Colon (tissue), 2 donors: ENCODE measurements at regions not wholly inside any gene's neighbourhood (a gene's known extent, or its start where the extent isn't known, plus 50 kb on each side); places are given as distances from the start of the nearest gene placed in this dataset.
"Not testable (repeated sequence)": the region's sequence is repeated elsewhere in the genome, so short reads cannot be mapped to it uniquely, and the experiment has no call there.

Experiments
- FAIRE-seq: peaks from 2 replicates; lab custom pipeline; 2012; peaks lifted over from hg19 to GRCh38; lab: Jason Lieb, UNC
- donor health status: control.
- donor health status: control.

DNA sequence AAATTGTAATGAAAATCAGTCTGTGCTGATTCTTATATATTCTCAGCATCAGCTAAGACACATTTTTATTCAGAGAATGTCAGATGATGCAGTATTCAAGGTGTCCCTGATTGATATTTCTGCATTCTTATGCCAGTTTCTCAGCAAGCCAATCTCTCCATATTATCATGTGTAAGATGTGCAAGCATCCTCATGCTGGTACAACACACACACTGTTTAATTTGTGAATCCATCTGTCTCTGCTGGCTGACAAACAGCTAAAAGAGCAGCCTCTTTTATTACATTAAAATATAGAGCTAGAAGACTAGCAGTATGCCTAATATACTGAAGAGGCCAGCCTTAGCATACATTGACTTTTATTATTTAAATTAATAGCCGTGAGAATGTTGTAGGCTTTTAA lies 502.9 kb upstream of the GNPDA2 start:
- FAIRE-seq, result no peak

DNA sequence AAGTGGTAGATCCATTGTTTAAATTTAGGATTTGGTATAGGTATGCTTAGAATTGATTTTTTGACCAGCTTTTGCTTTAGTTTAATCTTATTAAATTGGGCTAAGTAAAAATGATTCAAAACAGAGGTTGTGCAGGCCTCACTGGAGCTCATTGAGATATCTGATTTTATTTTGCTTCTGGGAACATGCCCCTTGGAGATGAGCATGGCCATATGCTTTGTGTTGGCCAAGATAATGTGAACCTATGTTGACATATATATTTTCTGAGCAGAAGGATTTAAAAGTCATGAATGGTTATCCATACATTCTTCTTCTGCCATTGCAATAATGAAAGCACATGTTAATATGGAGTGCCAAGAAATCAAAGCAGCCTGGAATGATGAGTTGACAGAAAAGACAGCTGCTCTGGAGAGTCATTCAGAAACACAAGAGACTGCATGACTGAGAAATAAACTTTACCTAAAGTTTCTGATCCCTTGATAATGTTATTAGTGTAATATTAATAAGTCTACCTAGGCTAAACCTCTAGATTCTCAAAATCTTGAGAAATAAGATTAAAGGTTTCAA lies 489.7 kb upstream of the GNPDA2 start:
- FAIRE-seq, result no peak

DNA sequence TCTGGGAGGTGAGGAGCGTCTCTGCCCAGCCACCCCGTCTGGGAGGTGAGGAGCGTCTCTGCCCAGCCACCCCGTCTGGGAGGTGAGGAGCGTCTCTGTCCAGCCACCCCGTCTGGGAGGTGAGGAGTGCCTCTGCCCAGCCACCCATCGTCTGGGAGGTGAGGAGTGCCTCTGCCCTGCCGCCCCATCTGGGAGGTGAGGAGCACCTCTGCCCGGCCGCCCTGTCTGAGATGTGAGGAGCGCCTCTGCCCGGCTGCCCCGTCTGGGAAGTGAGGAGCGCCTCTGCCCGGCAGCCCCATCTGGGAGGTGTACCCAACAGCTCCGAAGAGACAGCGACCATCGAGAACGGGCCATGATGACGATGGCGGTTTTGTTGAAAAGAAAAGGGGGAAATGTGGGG lies 482.1 kb upstream of the GNPDA2 start:
- FAIRE-seq, result not testable (repeated sequence)

DNA sequence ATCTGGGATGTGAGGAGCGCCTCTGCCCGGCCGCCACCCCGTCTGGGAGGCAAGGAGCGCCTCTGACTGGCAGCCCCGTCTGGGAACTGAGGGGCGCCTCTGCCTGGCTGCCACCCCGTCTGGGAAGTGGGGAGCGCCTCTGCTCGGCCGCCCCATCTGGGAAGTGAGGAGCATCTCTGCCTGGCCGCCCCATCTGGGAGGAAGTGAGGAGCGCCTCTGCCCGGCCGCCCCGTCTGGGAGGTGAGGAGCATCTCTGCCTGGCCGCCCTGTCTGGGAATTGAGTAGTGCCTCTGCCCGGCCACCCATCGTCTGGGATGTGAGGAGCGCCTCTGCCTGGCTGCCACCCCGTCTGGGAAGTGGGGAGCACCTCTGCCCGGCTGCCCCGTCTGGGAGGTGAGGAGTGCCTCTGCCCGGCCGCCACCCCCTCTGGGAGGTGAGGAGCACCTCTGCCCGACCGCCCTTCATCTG lies 481.5 kb upstream of the GNPDA2 start:
- FAIRE-seq, result not testable (repeated sequence)

DNA sequence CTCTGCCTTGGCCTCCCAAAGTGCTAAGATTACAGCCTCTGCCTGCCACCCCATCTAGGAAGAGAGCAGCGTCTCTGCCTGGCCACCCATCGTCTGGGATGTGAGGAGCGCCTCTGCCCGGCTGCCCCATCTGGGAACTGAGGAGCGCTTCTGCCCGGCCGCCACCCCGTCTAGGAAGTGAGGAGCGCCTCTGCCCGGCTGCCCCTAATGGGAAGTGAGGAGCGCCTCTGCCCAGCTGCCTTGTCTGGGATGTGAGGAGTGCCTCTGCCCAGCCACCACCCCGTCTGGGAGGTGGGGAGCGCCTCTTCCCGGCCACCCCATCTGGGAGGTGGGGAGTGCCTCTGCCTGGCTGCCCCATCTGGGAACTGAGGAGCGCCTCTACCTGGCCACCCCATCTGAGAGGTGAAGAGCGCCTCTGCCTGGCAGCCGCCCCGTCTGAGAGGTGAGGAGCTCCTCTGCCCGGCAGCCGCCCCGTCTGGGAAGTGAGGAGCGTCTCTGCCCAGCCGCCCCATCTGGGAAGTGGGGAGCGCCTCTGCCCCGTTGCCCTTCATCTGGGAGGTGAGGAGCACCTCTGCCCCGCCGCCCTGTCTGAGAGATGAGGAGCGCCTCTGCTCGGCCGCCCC lies 481.0 kb upstream of the GNPDA2 start:
- not testable (repeated sequence) for FAIRE-seq

DNA sequence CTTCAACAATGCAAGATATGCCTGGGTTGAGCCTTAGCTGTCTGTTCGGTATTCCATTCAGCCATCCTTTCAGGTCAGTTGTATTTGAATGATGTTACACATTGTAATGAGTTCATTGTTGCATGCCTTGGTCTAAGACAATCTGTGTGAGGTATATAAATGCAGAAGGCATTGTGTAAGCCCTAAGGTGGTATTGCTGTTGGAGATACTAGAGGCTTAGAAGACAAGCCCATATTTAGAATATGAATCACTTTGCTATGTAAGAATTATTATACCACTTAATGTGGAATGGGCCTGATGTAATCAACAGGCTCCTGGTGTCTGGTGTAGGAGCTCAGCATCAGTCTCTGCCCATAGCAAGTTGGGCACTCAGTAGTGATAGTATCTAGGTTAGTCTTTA lies 473.4 kb upstream of the GNPDA2 start:
- FAIRE-seq, result no peak

DNA sequence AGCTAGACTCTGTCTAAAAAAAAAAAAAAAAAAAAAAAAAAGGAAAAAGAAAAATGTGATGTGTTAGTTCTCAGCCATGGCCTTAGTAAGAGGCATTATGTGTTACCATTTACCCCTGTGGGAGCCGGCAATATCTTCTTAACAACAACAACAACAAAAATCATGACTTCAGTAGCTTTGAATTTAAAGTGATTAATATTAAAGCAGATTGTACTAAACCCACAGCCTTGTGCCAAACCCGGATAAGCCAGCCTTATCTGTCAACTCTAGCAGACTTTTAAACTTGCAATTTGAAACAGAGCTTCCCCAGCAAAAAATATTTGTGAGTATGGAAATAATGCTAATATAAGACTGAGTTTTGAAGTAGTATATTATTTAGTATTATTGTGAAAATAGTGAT lies 462.1 kb upstream of the GNPDA2 start:
- no peak for FAIRE-seq

DNA sequence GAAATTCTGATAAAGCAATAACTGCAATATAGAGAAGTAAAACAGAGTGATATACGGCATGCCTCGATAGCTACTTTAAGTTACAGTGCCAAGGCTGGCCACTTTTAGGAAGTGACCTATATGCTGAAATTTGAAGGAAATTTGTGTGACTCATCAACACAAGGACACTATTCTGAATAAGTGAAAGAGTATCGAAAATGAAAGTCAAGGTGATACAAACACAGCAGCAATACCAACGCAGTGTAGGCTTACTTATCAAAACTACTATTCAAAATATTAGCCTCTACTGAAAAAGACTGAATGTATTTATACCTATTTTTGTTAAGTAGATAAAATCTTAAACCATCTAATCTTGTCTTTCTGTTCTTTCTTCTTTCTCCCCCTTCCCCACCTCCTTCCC lies 459.9 kb upstream of the GNPDA2 start:
- no peak for FAIRE-seq

DNA sequence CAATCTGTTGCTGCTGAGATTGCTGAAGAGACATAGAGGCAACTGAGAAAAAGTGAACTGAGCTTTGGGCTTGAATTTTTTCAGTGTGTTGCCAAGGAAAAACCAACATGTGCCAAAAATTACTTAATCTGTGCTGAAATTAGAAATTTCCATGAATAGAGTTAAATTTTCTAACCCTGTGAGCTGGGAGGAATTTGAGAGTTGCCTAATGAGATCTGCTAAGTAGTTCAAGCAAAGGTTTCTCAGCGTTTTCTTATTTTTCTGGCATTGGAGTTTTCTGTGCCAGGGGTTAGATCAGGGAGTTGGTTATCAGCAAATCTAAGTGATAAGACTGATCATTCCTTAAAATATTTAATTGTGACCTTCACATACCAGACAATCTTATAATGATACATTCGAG lies 457.5 kb upstream of the GNPDA2 start:
- no peak for FAIRE-seq

DNA sequence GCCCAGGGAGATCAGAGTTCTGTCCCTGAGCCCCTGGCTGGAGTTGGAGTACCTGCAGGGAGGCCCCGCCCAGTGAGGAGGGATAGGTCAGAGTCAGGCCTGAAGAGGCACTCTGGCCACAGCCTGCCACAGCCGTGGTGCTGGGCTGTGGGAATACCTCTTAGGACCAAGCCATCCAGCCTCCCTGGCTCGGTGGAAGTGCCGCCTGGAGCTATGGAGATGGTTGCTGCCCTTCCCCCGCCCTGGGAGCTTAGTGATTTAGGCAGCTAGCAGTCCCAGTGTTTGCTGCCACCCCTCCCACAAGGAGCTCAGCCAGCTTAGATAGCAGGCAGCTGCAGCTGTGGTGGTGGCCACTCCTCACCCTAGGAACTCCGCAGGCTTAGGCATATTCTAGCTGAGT lies 446.3 kb upstream of the GNPDA2 start:
- no peak for FAIRE-seq

DNA sequence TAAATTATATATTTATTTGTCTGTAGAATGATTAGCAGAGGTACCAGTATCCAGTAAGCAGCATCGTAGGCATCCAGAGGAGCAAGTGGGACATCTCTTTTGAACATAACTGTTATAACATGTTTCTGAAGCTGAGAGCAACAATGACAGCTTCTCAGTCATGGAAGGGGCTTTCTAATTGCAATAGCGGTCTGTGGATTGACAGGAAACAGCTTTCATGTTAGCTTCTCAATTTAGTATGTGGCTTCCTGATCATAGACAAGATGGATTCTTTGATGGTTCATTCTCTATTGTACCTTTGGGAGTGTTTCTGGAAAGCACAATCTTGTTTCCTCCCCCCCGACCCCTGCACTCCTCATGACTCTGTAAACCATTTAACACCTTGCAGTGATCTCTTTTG lies 434.6 kb upstream of the GNPDA2 start:
- FAIRE-seq, result no peak

DNA sequence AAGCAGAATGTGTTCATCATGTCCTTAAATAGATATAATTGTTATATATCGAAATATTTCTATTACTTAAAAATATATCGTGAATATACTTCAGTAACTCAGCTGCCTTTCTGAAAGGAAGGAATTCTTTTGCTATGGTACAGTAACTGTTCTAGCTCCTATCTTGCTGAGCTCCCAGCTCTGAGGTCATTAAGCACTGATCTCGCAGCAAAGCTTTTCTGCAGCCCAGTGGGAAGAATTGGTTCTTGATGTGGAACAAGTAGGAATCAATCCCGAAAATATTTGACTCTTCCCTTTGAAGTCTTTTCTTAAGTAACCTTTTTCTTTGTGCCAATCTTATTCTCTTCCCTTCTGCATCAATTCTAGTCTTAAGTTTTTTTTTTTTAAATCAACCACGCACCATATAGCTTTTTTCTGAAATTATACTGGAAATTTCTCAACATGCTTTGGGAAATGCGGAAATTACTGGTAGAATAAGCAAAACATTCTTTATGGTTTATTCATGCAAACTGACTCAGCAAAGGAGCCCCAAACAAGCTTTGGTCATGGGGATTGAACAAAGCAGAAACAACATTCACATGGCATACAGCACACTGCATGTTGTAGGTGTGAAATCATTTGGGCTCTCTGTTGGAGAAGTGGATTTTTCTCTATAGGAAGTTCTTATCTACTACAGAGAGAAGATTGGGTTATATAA lies 428.9 kb upstream of the GNPDA2 start:
- no peak for FAIRE-seq

DNA sequence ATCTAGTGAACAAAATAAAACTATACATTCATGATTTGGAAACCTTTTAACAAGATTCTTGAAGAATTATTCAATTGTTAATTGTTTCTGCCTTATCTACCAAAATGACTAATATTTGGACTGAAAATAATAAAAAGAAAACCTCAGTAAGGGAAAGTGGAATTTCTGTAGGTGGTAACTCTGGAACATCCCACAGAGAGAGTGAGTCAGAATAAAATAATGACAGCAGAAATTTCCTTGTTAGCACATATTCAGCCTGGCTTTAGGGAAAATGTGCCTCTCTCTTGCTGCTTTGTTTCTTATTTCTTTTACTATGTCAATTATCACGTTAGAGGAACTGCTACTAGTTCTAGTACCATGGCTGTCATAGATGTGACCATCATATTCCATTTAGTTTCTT lies 421.5 kb upstream of the GNPDA2 start:
- no peak for FAIRE-seq

DNA sequence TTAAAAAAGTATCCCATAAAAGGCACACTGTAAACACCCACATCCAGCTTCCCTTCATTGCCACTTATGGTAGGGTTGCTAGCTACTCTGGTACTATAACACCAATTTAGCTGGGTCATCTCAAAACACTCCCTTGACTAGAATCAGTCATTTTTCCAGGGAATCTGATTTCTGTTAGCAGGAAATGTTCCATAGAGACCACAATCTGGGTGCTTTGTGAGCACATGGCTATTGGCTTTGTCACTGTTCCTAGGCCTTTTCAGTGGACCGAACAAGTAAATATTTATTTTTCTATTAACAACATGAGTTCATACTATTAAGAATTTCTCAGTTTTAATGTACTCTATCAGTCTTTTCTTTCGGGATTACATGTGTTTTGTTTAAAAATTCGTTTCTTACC lies 404.7 kb upstream of the GNPDA2 start:
- FAIRE-seq, result no peak

DNA sequence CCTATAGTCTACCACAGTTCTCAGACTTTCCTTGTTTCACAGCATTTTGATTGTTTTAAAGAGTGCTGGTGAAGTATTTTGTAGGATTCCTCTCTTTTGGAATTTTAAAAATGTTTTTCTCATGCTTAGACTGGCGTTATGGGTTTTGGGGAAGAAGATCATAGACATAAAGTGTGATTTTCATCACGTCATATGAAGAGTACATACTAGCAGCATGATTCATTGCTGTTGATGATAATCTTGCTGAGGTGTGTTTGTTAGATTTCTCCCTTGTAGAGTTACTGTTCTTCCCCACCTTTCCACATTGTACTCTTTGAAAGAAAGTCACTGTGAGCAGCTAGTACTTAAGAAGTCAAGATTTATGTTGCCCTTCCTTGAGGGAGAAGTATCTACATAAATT lies 396.1 kb upstream of the GNPDA2 start:
- FAIRE-seq, result no peak

DNA sequence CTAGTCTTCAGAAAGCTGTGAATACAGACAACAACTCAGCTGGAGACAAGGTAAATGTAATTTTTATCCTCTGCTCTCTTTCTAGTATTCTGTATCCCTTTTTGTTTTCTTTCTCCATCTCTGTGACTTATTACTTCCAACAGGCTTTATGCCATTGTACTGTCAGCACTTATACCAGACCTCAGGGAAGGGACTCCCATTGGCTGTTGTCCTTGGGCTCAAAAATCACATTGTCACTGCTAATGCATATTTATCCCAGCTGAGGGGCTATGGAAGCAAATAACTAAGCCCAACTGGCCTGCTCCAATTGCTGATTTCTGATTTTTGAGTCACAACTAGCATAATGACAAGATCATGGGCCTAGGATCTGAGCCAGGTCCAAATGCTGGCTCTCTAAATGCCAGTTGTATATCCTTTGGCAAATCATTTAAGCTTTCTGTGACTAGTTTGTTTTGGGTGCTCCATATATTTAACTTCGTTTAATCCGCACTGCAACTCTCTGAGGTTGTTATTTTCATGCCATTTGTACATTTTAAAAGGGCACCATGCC lies 395.1 kb upstream of the GNPDA2 start:
- no peak for FAIRE-seq

DNA sequence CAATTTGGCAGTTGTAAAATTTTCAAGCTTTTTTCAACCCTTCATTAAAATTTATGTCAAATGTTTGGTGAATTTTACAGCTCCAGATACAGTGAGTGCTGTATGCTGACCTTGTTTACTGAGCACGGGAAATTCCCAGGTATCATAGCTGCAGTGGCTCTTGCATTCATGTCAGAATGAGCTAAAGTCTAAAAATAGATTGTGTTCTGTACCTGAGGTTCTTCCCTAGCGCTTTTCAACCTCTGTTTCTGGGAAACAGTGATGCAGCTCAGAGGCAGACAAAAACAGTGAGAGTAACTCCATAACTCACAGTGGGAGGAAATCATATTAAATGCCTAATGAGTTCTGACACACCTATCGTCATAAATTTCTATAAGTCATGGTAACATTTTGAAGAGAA lies 393.8 kb upstream of the GNPDA2 start:
- no peak for FAIRE-seq

DNA sequence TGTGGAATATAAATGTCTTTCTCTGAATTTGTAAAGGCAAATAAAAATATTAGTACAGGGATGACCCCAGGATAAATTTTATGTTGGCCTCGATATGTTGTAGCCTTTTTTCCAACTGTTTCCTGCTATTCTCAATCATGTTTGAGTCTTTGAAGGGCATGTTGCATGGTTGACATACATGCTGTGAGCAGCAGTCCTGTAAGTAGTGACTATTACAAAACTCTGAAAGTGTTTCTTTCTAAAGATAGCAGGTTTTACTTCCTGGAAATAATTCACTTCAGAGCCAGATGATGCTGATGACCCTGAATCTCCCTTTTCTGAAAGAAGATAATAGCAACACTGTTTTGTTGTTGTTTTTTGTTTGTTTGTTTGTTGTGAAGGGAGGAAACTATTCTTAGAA lies 393.0 kb upstream of the GNPDA2 start:
- FAIRE-seq, result no peak

DNA sequence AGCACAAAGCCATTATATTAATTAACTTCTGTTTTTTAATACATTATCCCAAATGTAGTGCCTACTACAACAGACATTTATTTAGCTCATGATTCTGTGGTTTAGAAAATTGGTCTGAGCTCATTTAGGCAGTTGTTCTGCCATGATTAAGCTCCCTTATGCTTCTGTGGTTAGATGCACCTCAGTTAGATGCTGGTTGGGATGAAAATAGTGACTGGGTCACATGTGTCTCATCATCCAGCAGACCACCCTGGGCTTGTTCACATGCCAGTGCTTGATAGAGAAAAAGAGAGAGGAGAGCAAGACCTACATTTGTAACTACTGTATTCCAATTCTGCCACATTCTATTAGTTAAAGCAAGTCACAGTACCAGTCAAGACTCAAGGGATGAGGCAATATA lies 376.4 kb upstream of the GNPDA2 start:
- no peak for FAIRE-seq

DNA sequence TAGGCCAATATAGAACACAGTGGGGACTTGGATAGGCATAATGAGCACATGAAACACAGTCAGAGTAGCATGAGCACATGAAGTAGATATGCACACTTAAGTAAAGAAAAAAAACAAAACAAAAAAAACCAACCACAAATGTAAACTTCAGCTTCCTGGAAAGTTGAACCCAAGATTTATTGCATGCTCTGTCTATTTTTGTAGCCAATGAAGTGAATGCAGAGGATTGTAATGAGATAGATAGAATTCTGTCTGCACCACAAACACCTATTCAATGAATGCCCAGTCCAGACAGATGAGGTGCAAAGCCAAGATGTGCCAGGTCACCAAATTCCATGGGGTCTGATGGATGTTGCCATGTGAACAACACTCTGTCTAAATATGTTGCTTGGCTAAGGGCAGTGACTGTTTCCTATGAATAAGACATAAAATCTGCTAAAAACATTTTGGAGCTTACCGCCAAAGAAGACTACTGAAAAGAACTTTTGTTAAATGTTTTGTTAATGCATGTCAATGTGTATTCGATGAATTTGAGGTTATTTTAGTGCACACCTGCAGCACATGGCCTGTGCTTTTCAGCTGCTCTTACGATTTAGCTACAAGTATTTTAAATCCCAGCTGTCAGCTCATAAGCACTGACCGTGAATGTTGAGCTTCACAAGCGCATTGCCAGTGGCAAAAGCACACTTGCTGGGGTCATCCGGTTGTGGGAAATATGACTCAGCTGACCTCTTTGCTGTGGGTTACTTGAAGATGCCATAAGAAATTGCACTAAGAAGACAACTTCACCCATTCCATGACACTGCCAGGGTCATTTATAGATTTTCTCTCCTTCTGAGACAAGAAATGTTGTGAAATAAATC lies 374.8 kb upstream of the GNPDA2 start:
- FAIRE-seq, result no peak

DNA sequence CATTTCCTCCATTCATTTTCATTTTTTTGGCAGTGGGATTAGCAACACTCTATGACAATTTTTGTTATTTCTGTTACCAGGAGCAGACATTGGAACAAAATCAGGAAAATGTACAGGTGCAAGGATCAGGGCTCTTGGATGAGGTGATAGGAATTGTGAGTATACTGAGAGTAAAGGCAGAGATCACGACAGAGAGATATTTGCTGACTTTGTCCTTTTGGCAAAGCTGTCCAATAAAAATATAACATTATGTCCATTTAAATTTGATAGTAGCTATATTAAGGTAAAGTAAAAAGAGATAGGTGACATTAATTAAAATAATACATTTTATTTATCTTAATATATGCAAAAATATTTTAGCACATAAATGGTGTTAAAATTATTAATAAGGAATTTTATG lies 373.1 kb upstream of the GNPDA2 start:
- no peak for FAIRE-seq

DNA sequence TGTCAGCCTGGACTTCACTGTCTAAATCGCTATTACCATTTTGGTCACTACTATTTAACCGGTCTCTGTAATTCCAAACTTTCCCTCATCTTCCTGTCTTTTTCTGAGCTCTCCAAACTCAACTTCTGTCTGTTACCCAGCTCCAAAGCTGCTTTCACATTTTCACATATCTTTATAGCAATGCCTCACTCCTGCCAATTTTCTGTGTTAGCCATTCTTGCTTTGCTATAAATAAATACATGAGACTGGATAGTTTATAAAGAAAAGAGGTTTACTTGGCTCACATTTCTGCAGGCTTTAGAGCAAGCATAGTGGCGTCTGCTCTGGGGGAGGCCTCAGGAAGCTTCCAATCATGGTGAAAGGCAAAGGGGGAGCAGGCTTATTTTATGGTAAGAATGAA lies 368.3 kb upstream of the GNPDA2 start:
- FAIRE-seq, result no peak

DNA sequence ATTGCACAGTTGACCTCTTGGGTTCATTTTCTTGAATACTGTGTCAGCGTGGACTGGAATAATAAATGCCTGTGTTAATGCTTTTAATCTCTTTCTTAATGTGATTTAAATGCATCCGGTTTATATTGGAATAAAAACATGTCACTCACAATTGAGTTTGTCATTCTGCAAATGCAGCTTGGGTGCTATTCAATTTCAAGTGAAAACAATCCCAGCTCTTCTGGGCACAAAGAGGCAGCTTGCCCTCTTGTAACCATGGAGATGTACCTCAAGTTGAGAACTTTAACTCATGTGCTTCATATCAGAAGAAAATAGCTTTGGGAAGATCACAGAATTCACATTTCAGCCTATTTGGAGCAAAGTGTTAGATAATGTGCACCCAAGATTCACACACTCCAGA lies 355.7 kb upstream of the GNPDA2 start:
- FAIRE-seq, result no peak
